ENCODE measurements at regions not wholly inside any gene's neighbourhood (a gene's known extent, or its start where the extent isn't known, plus 50 kb on each side); places are given as distances from the start of the nearest gene placed in this dataset.

DNA sequence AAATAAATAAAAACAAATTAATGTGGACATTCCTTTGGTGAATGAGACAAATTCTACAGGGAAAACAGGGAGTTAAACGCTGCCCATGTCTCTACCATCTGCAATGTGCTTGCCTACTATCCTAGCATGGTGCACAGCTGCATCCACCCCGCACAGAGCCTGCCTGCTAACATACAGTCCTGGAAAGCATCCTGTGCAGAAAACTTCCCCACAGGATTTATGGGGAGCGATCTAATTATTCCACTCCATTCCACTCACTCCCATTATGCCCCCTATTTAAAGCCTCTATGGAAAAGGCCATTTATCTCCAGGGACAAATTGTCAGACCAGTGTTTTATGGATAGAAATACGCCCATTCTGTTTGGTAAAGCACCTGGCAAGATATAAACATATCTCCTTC, 144.5 kb downstream of the MAF start:
- TF ChIP-seq POLR2A (IDR thresholded peaks at IDR 0.05): no peak
- TF ChIP-seq, protein P1, sequence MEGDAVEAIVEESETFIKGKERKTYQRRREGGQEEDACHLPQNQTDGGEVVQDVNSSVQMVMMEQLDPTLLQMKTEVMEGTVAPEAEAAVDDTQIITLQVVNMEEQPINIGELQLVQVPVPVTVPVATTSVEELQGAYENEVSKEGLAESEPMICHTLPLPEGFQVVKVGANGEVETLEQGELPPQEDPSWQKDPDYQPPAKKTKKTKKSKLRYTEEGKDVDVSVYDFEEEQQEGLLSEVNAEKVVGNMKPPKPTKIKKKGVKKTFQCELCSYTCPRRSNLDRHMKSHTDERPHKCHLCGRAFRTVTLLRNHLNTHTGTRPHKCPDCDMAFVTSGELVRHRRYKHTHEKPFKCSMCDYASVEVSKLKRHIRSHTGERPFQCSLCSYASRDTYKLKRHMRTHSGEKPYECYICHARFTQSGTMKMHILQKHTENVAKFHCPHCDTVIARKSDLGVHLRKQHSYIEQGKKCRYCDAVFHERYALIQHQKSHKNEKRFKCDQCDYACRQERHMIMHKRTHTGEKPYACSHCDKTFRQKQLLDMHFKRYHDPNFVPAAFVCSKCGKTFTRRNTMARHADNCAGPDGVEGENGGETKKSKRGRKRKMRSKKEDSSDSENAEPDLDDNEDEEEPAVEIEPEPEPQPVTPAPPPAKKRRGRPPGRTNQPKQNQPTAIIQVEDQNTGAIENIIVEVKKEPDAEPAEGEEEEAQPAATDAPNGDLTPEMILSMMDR (IDR thresholded peaks at IDR 0.05): no peak
